ENCODE measurements at regions not wholly inside any gene's neighbourhood (a gene's known extent, or its start where the extent isn't known, plus 50 kb on each side); places are given as distances from the start of the nearest gene placed in this dataset.

DNA sequence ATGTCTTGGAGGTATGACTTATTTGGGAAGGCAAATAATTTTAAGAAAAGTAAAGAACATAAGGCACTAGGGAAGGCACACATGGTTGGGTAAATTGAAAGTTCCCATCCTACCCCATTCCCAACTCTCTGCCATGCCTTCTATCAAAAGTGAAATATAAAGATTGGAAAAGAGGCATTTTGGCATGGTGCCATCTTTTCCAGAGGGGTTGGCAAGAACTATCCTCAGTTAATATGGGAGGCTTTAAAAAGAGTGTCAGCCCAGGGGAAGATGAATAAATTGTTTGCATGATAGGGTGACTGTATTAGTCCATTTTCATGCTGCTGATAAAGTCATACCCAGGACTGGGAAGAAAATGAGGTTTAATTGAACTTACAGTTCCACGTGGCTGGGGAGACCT, 150.8 kb upstream of the BOD1L1 start:
- H3K9me3 ChIP-seq (ENCODE audit: control insufficient read depth, low read depth, low read length), result no peaks in the 10 kb centered on the region
- H2BK20ac ChIP-seq (ENCODE audit: low read depth, low read length, poor library complexity, severe bottlenecking), result no peak overlapping the region
- no peaks in the 10 kb centered on the region for H3K4me1 ChIP-seq (ENCODE audit: insufficient read depth, low read length)
- no peak overlapping the region for H4K5ac ChIP-seq (ENCODE audit: insufficient read length, low read depth, low read length)
- H3K4me1 Mint-ChIP-seq, result no peaks in the 10 kb centered on the region
- H2AK5ac ChIP-seq (ENCODE audit: insufficient read length, low read length), result no peak overlapping the region
- no peak overlapping the region for H3K4me2 ChIP-seq (ENCODE audit: insufficient read depth, insufficient read length, low read length)
- H3K18ac ChIP-seq (ENCODE audit: insufficient read length, low read depth, low read length), result no peak overlapping the region
- no peak overlapping the region for H3K4ac ChIP-seq (ENCODE audit: low read depth, low read length)
- no peaks in the 10 kb centered on the region for H3K23me2 ChIP-seq (ENCODE audit: insufficient read length, low read depth, low read length, poor library complexity, severe bottlenecking)
- no peak overlapping the region for H3K4me3 Mint-ChIP-seq
- no peak for DNase-seq
- H3T11ph ChIP-seq (ENCODE audit: low read length), result no peak overlapping the region
- H3K23ac ChIP-seq (ENCODE audit: insufficient read length, low read depth, low read length), result no peak overlapping the region
- no peaks in the 10 kb centered on the region for H3K27me3 ChIP-seq (ENCODE audit: insufficient read depth, low read length)
- H4K20me1 ChIP-seq (ENCODE audit: control insufficient read depth, insufficient read depth, insufficient read length), result no peaks in the 10 kb centered on the region
- no CpG with 5 or more reads among the region's 1 CpG for WGBS (ENCODE audit: extremely low coverage, insufficient read length, low lambda C conversion rate)
- peaks cover 0 to 13% (median 10%) of the 10 kb centered on the region in 3 experiments; a peak in 6 of 7 replicates for H3K36me3 Mint-ChIP-seq (ENCODE audit: insufficient read depth in 1 of 3, low read depth in 3 of 3)
- H3K27ac ChIP-seq (ENCODE audit: insufficient read length, low read depth, low read length), result no peak overlapping the region
- H3K79me2 ChIP-seq (ENCODE audit: insufficient read depth, low read length), result no peaks in the 10 kb centered on the region
- no peak overlapping the region for H2BK12ac ChIP-seq (ENCODE audit: insufficient read length, low read depth, low read length)
- no peak overlapping the region for H3K27ac Mint-ChIP-seq
- no peak overlapping the region for H4K8ac ChIP-seq (replicated peaks; ENCODE audit: insufficient read length, low read depth, low read length)
- H3K9me3 Mint-ChIP-seq, result peaks cover 19 to 30% of the 10 kb centered on the region in 2 experiments
- H3K79me1 ChIP-seq (ENCODE audit: insufficient read depth, low read depth, low read length, poor library complexity, severe bottlenecking), result no peaks in the 10 kb centered on the region
- H3K56ac ChIP-seq (ENCODE audit: insufficient read length, low read depth, low read length), result no peak overlapping the region
- H3K14ac ChIP-seq (ENCODE audit: insufficient read depth, low read length), result no peak overlapping the region
- H3K9ac ChIP-seq (ENCODE audit: extremely low read depth, insufficient read length, low read length), result no peak overlapping the region
- TF ChIP-seq, protein P1, sequence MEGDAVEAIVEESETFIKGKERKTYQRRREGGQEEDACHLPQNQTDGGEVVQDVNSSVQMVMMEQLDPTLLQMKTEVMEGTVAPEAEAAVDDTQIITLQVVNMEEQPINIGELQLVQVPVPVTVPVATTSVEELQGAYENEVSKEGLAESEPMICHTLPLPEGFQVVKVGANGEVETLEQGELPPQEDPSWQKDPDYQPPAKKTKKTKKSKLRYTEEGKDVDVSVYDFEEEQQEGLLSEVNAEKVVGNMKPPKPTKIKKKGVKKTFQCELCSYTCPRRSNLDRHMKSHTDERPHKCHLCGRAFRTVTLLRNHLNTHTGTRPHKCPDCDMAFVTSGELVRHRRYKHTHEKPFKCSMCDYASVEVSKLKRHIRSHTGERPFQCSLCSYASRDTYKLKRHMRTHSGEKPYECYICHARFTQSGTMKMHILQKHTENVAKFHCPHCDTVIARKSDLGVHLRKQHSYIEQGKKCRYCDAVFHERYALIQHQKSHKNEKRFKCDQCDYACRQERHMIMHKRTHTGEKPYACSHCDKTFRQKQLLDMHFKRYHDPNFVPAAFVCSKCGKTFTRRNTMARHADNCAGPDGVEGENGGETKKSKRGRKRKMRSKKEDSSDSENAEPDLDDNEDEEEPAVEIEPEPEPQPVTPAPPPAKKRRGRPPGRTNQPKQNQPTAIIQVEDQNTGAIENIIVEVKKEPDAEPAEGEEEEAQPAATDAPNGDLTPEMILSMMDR (conservative IDR thresholded peaks at IDR 0.05), result no peak
- no peak overlapping the region for H2BK5ac ChIP-seq (ENCODE audit: insufficient read length, low read length)
- no peak overlapping the region for H2AFZ ChIP-seq (ENCODE audit: low read length)
- no peaks in the 10 kb centered on the region for H3K27me3 Mint-ChIP-seq (ENCODE audit: low read depth)
- no peak overlapping the region for H4K91ac ChIP-seq (ENCODE audit: insufficient read length, low read depth, low read length)
- H2BK15ac ChIP-seq (ENCODE audit: low read depth, low read length), result no peak overlapping the region
- no peak overlapping the region for H2BK120ac ChIP-seq (ENCODE audit: low read depth, low read length, poor library complexity, severe bottlenecking)

Data from H9 (cell line).